ENCODE measurements at regions not wholly inside any gene's neighbourhood (a gene's known extent, or its start where the extent isn't known, plus 50 kb on each side); places are given as distances from the start of the nearest gene placed in this dataset.

- no peak for DNase-seq
Measured at GRCh38 chr10:78164702-78165101, 131.0 kb downstream of the RPS24 start.

GRCh38 chr10:78165172-78165571, 131.5 kb downstream of the RPS24 start:
- DNase-seq = no peak

GRCh38 chr10:78165617-78166016, 132.0 kb downstream of the RPS24 start:
- DNase-seq = peak; percentile 12

GRCh38 chr10:78166261-78166660, 132.6 kb downstream of the RPS24 start:
- no peak for DNase-seq

- DNase-seq = no peak
Measured at GRCh38 chr10:78169214-78169613, 135.6 kb downstream of the RPS24 start.

GRCh38 chr10:78170026-78170475, 136.4 kb downstream of the RPS24 start:
- DNase-seq = no peak

- DNase-seq = no peak
Measured at GRCh38 chr10:78171633-78172400, 138.2 kb downstream of the RPS24 start.

GRCh38 chr10:78173360-78174015, 139.8 kb downstream of the RPS24 start:
- no peak for DNase-seq

- no peak for DNase-seq
Measured at GRCh38 chr10:78175444-78176015, 141.9 kb downstream of the RPS24 start.

- DNase-seq = no peak
Measured at GRCh38 chr10:78176320-78177317, 143.0 kb downstream of the RPS24 start.

- DNase-seq = no peak
Measured at GRCh38 chr10:78177491-78178185, 144.0 kb downstream of the RPS24 start.

GRCh38 chr10:78178397-78178796, 144.7 kb downstream of the RPS24 start:
- DNase-seq = no peak

- DNase-seq = no peak
Measured at GRCh38 chr10:78178940-78179339, 145.3 kb downstream of the RPS24 start.

GRCh38 chr10:78179886-78180705, 146.4 kb downstream of the RPS24 start:
- DNase-seq = no peak

GRCh38 chr10:78181381-78182055, 147.9 kb downstream of the RPS24 start:
- no peak for DNase-seq

- DNase-seq = no peak
Measured at GRCh38 chr10:78182841-78183240, 149.2 kb downstream of the RPS24 start.

- no peak for DNase-seq
Measured at GRCh38 chr10:78184851-78185692, 151.4 kb downstream of the RPS24 start.

- DNase-seq = no peak
Measured at GRCh38 chr10:78185693-78186055, 152.0 kb downstream of the RPS24 start.

- DNase-seq = no peak
Measured at GRCh38 chr10:78186572-78186971, 152.9 kb downstream of the RPS24 start.

- no peak for DNase-seq
Measured at GRCh38 chr10:78187371-78187770, 153.7 kb downstream of the RPS24 start.

Measured in NCI-H1436 (cell line).